ENCODE measurements at regions not wholly inside any gene's neighbourhood (a gene's known extent, or its start where the extent isn't known, plus 50 kb on each side); places are given as distances from the start of the nearest gene placed in this dataset.

- TF ChIP-seq CTCF (IDR thresholded peaks at IDR 0.05 in 8 of 11, conservative IDR thresholded peaks at IDR 0.05 in 3 of 11) = no peak
- no peak for TF ChIP-seq POLR2AphosphoS5 (IDR thresholded peaks at IDR 0.05)
- TF ChIP-seq POLR2A (IDR thresholded peaks at IDR 0.05) = no peak
Measured at GRCh38 chr1:239999170-239999569, 92.5 kb upstream of the FMN2 start.
